ENCODE measurements at regions not wholly inside any gene's neighbourhood (a gene's known extent, or its start where the extent isn't known, plus 50 kb on each side); places are given as distances from the start of the nearest gene placed in this dataset.

DNA sequence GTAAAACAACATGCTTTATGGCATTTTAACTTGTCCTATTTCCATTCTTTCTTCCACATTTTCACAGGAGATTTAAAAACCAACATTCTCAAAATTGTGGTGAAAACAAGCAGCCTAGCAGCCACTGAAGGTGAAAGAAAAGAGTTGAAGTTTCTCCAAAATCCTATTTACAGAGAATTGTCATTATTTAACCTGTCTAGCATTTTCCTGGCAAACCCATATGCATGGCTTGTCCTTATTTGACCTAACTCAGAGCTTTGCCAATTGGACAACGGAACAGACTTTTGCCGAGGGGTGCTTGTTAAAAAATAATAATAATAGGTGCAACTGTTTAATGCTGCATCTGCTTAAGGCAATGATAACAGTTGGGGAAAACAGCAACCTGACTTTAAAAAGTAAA lies 80.4 kb upstream of the PCSK5 start:
- Histone ChIP-seq H3K4me1 (ENCODE audit: control insufficient read depth, insufficient read depth, low read length) (no peaks in the 10 kb centered on the region), H3K4me3 (ENCODE audit: low read depth, low read length) (no peak overlapping the region), H3K36me3 (ENCODE audit: control insufficient read depth in 2 of 2, insufficient read depth in 1 of 2, low read length in 2 of 2) (no peaks in the 10 kb centered on the region), H3K27ac (ENCODE audit: extremely low read depth, low read depth, low read length) (no peak overlapping the region), H3K9me3 (ENCODE audit: control insufficient read depth, insufficient read depth, low read depth, low read length) (no peaks in the 10 kb centered on the region)
- ChIA-PET CTCF (interaction anchor here (0.6 kb wide), 1 partner anchor 493 kb away, joined by 3 read pairs; no protein-coding TSS in a partner anchor), POLR2A (no interaction called here)
- TF ChIP-seq ZNF223 (tag by site-specific recombination; IDR thresholded peaks at IDR 0.05) (no peak), ZNF629 (tag by site-specific recombination; IDR thresholded peaks at IDR 0.05) (no peak), ZNF2 (tag by site-specific recombination; IDR thresholded peaks at IDR 0.05) (no peak), ZNF610 (tag by site-specific recombination; IDR thresholded peaks at IDR 0.05; ENCODE audit: borderline replicate concordance) (no peak), ZBTB48 (tag by site-specific recombination; IDR thresholded peaks at IDR 0.05) (no peak), ZNF830 (tag by site-specific recombination; IDR thresholded peaks at IDR 0.05; ENCODE audit: low read depth) (no peak), ZNF211 (tag by site-specific recombination; IDR thresholded peaks at IDR 0.05; ENCODE audit: low read depth) (no peak), ZNF677 (tag by site-specific recombination; IDR thresholded peaks at IDR 0.05) (no peak), ZNF473 (tag by site-specific recombination; IDR thresholded peaks at IDR 0.05) (no peak), ZFP41 (tag by site-specific recombination; IDR thresholded peaks at IDR 0.05; ENCODE audit: borderline replicate concordance) (no peak), ZNF132 (tag by site-specific recombination; IDR thresholded peaks at IDR 0.05; ENCODE audit: borderline replicate concordance) (no peak), ZNF555 (tag by site-specific recombination; conservative IDR thresholded peaks at IDR 0.05) (no peak)
- TF ChIP-seq, protein P1, sequence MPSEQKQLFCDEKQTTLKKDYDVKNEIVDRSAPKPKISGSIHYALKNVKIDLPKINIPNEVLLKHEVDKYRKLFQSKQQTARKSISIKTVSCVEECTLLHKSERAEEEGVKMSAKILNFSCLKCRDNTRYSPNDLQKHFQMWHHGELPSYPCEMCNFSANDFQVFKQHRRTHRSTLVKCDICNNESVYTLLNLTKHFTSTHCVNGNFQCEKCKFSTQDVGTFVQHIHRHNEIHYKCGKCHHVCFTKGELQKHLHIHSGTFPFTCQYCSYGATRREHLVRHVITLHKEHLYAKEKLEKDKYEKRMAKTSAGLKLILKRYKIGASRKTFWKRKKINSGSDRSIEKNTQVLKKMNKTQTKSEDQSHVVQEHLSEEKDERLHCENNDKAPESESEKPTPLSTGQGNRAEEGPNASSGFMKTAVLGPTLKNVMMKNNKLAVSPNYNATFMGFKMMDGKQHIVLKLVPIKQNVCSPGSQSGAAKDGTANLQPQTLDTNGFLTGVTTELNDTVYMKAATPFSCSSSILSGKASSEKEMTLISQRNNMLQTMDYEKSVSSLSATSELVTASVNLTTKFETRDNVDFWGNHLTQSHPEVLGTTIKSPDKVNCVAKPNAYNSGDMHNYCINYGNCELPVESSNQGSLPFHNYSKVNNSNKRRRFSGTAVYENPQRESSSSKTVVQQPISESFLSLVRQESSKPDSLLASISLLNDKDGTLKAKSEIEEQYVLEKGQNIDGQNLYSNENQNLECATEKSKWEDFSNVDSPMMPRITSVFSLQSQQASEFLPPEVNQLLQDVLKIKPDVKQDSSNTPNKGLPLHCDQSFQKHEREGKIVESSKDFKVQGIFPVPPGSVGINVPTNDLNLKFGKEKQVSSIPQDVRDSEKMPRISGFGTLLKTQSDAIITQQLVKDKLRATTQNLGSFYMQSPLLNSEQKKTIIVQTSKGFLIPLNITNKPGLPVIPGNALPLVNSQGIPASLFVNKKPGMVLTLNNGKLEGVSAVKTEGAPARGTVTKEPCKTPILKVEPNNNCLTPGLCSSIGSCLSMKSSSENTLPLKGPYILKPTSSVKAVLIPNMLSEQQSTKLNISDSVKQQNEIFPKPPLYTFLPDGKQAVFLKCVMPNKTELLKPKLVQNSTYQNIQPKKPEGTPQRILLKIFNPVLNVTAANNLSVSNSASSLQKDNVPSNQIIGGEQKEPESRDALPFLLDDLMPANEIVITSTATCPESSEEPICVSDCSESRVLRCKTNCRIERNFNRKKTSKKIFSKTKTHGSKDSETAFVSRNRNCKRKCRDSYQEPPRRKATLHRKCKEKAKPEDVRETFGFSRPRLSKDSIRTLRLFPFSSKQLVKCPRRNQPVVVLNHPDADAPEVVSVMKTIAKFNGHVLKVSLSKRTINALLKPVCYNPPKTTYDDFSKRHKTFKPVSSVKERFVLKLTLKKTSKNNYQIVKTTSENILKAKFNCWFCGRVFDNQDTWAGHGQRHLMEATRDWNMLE (tag by site-specific recombination; conservative IDR thresholded peaks at IDR 0.05; ENCODE audit: low read depth) = no peak
- TF ChIP-seq, protein P2, sequence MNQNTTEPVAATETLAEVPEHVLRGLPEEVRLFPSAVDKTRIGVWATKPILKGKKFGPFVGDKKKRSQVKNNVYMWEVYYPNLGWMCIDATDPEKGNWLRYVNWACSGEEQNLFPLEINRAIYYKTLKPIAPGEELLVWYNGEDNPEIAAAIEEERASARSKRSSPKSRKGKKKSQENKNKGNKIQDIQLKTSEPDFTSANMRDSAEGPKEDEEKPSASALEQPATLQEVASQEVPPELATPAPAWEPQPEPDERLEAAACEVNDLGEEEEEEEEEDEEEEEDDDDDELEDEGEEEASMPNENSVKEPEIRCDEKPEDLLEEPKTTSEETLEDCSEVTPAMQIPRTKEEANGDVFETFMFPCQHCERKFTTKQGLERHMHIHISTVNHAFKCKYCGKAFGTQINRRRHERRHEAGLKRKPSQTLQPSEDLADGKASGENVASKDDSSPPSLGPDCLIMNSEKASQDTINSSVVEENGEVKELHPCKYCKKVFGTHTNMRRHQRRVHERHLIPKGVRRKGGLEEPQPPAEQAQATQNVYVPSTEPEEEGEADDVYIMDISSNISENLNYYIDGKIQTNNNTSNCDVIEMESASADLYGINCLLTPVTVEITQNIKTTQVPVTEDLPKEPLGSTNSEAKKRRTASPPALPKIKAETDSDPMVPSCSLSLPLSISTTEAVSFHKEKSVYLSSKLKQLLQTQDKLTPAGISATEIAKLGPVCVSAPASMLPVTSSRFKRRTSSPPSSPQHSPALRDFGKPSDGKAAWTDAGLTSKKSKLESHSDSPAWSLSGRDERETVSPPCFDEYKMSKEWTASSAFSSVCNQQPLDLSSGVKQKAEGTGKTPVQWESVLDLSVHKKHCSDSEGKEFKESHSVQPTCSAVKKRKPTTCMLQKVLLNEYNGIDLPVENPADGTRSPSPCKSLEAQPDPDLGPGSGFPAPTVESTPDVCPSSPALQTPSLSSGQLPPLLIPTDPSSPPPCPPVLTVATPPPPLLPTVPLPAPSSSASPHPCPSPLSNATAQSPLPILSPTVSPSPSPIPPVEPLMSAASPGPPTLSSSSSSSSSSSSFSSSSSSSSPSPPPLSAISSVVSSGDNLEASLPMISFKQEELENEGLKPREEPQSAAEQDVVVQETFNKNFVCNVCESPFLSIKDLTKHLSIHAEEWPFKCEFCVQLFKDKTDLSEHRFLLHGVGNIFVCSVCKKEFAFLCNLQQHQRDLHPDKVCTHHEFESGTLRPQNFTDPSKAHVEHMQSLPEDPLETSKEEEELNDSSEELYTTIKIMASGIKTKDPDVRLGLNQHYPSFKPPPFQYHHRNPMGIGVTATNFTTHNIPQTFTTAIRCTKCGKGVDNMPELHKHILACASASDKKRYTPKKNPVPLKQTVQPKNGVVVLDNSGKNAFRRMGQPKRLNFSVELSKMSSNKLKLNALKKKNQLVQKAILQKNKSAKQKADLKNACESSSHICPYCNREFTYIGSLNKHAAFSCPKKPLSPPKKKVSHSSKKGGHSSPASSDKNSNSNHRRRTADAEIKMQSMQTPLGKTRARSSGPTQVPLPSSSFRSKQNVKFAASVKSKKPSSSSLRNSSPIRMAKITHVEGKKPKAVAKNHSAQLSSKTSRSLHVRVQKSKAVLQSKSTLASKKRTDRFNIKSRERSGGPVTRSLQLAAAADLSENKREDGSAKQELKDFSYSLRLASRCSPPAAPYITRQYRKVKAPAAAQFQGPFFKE (tag by site-specific recombination; IDR thresholded peaks at IDR 0.05; ENCODE audit: borderline replicate concordance) = no peak

DNA sequence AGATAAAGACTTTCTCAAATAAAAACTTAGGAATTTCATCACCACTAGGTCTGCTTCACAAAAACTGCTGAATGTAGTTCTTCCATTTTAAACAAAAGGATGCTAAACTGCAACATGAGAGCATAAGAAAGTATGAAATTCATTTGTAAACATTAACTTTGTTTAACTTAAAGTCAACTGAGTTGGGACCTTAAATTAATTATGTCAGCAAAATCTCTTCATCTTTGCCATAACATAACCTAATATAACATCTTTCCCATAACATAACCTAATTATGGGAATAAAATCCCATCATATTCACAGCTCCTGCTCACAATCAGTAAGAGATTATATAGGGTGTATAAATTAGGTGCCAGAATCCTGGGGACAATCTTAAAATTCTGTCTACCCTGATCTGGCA lies 78.8 kb upstream of the PCSK5 start:
- H3K36me3 ChIP-seq (ENCODE audit: control insufficient read depth in 2 of 2, insufficient read depth in 1 of 2, low read length in 2 of 2) = no peaks in the 10 kb centered on the region
- TF ChIP-seq SETDB1 (IDR thresholded peaks at IDR 0.05; ENCODE audit: insufficient read length, low read length) (peak; percentile 10), ZNF776 (tag by site-specific recombination; IDR thresholded peaks at IDR 0.05; ENCODE audit: borderline replicate concordance) (no peak)
- no peaks in the 10 kb centered on the region for H3K9me3 ChIP-seq (ENCODE audit: control insufficient read depth, insufficient read depth, low read depth, low read length)

More for the DNA sequence above, 78.8 kb upstream of the PCSK5 start:
- POLR2A ChIA-PET = no interaction called here
- CTCF ChIA-PET = no interaction called here
- H3K4me3 ChIP-seq (ENCODE audit: low read depth, low read length) = no peak overlapping the region
- no peaks in the 10 kb centered on the region for H3K4me1 ChIP-seq (ENCODE audit: control insufficient read depth, insufficient read depth, low read length)
- H3K27ac ChIP-seq (ENCODE audit: extremely low read depth, low read depth, low read length) = no peak overlapping the region

Measured in HEK293 (cell line).